Stimulated activated naive B cell treated with anti-CD40 and anti-IgM and Interleukin-4, amounts not matched to agents 10 μg/mL and 1 μg/mL and 100 μg/mL, for 72 hours (primary cell): ENCODE measurements at regions not wholly inside any gene's neighbourhood (a gene's known extent, or its start where the extent isn't known, plus 50 kb on each side); places are given as distances from the start of the nearest gene placed in this dataset.

Source experiments
- ATAC-seq, 2 donors: fragments of 150-1000 bp; cut with Tn5 transposase; replicated peaks; 2 replicates each; pipeline ENCODE4 v1.10.0; 2021; ENCODE audit warnings: moderate library complexity in 1 of 2
- DNase-seq: peaks from one replicate; pipeline ENCODE4 v3.0.0; 2021
- H3K27ac Mint-ChIP-seq: one replicate; pipeline ENCODE4 v1.8.0; 2022; ENCODE audit warnings: mild to moderate bottlenecking, mixed read lengths
- H3K27me3 Mint-ChIP-seq, 2 donors: one replicate each; pipeline ENCODE4 v1.8.0; 2022; ENCODE audit warnings: mixed read lengths in 2 of 2
- H3K36me3 Mint-ChIP-seq, 2 donors: one replicate each; pipeline ENCODE4 v1.8.0; 2022; ENCODE audit warnings: mixed read lengths in 2 of 2, mild to moderate bottlenecking in 1 of 2
- H3K4me1 Mint-ChIP-seq, 2 donors: one replicate each; pipeline ENCODE4 v1.8.0; 2022; ENCODE audit warnings: mixed read lengths in 2 of 2, mild to moderate bottlenecking in 1 of 2
- H3K4me3 Mint-ChIP-seq, 2 donors: one replicate each; pipeline ENCODE4 v1.8.0; 2022; ENCODE audit warnings: mild to moderate bottlenecking in 2 of 2, mixed read lengths in 2 of 2, moderate library complexity in 1 of 2
- H3K9me3 Mint-ChIP-seq, 2 donors: one replicate each; pipeline ENCODE4 v1.8.0; 2022; ENCODE audit warnings: mixed read lengths in 2 of 2, mild to moderate bottlenecking in 1 of 2

- H3K4me3 Mint-ChIP-seq = no peak overlapping the region
- no peaks in the 10 kb centered on the region for H3K9me3 Mint-ChIP-seq
- no peak overlapping the region for H3K27ac Mint-ChIP-seq
- DNase-seq (no peak), ATAC-seq (no peak)
- no peaks in the 10 kb centered on the region for H3K36me3 Mint-ChIP-seq
- peaks cover 38 to 50% of the 10 kb centered on the region in 2 donors for H3K4me1 Mint-ChIP-seq
- no peaks in the 10 kb centered on the region for H3K27me3 Mint-ChIP-seq
Observed at GRCh38 chr2:65551528-65551927, 119.1 kb upstream of the SPRED2 start.

GRCh38 chr2:65550246-65550645 lies 117.8 kb upstream of the SPRED2 start:
- DNase-seq (no peak), ATAC-seq (peak; percentile 33 to 38)
- no peaks in the 10 kb centered on the region for H3K27me3 Mint-ChIP-seq
- no peak overlapping the region for H3K27ac Mint-ChIP-seq
- peaks cover 35 to 44% of the 10 kb centered on the region in 2 donors for H3K4me1 Mint-ChIP-seq
- H3K4me3 Mint-ChIP-seq = no peak overlapping the region
- no peaks in the 10 kb centered on the region for H3K36me3 Mint-ChIP-seq
- no peaks in the 10 kb centered on the region for H3K9me3 Mint-ChIP-seq

GRCh38 chr2:65549631-65550030 lies 117.2 kb upstream of the SPRED2 start:
- H3K27ac Mint-ChIP-seq = no peak overlapping the region
- H3K36me3 Mint-ChIP-seq = no peaks in the 10 kb centered on the region
- ATAC-seq = no peak
- H3K4me3 Mint-ChIP-seq = no peak overlapping the region
- peaks cover 29 to 38% of the 10 kb centered on the region in 2 donors for H3K4me1 Mint-ChIP-seq
- H3K27me3 Mint-ChIP-seq = no peaks in the 10 kb centered on the region
- H3K9me3 Mint-ChIP-seq = no peaks in the 10 kb centered on the region
- no peak for DNase-seq

GRCh38 chr2:65549257-65549627 lies 116.8 kb upstream of the SPRED2 start:
- peak; percentile 35 to 49 for ATAC-seq
- peaks cover 27 to 36% of the 10 kb centered on the region in 2 donors for H3K4me1 Mint-ChIP-seq
- H3K9me3 Mint-ChIP-seq = no peaks in the 10 kb centered on the region
- DNase-seq = no peak
- H3K4me3 Mint-ChIP-seq = no peak overlapping the region
- H3K27ac Mint-ChIP-seq = no peak overlapping the region
- H3K36me3 Mint-ChIP-seq = no peaks in the 10 kb centered on the region
- no peaks in the 10 kb centered on the region for H3K27me3 Mint-ChIP-seq

- Mint-ChIP-seq H3K4me1 (peaks cover 26 to 36% of the 10 kb centered on the region in 2 donors), H3K27me3 (no peaks in the 10 kb centered on the region), H3K4me3 (no peak overlapping the region), H3K9me3 (no peaks in the 10 kb centered on the region), H3K27ac (no peak overlapping the region), H3K36me3 (no peaks in the 10 kb centered on the region)
- DNase-seq (no peak), ATAC-seq (no peak)
Observed at GRCh38 chr2:65548576-65549256, 116.3 kb upstream of the SPRED2 start.

- H3K9me3 Mint-ChIP-seq = no peaks in the 10 kb centered on the region
- H3K4me3 Mint-ChIP-seq = no peak overlapping the region
- DNase-seq (no peak), ATAC-seq (no peak)
- no peak overlapping the region for H3K27ac Mint-ChIP-seq
- H3K27me3 Mint-ChIP-seq = no peaks in the 10 kb centered on the region
- H3K4me1 Mint-ChIP-seq = peaks cover 24 to 36% of the 10 kb centered on the region in 2 donors
- no peaks in the 10 kb centered on the region for H3K36me3 Mint-ChIP-seq
Observed at GRCh38 chr2:65548064-65548463, 115.7 kb upstream of the SPRED2 start.

GRCh38 chr2:65545837-65546805 lies 113.7 kb upstream of the SPRED2 start:
- no peaks in the 10 kb centered on the region for H3K27me3 Mint-ChIP-seq
- no peak overlapping the region for H3K27ac Mint-ChIP-seq
- H3K4me3 Mint-ChIP-seq = no peak overlapping the region
- H3K4me1 Mint-ChIP-seq = peaks cover 22 to 35% of the 10 kb centered on the region in 2 donors
- DNase-seq (no peak), ATAC-seq (no peak)
- H3K36me3 Mint-ChIP-seq = no peaks in the 10 kb centered on the region
- H3K9me3 Mint-ChIP-seq = no peaks in the 10 kb centered on the region

GRCh38 chr2:65541773-65542172 lies 109.4 kb upstream of the SPRED2 start:
- ATAC-seq (no peak), DNase-seq (no peak)
- H3K27me3 Mint-ChIP-seq = peaks cover 0 to 3% of the 10 kb centered on the region in 2 donors
- H3K36me3 Mint-ChIP-seq = peaks cover 0 to 6% of the 10 kb centered on the region in 2 donors
- no peaks in the 10 kb centered on the region for H3K9me3 Mint-ChIP-seq
- no peak overlapping the region for H3K27ac Mint-ChIP-seq
- H3K4me3 Mint-ChIP-seq = no peak overlapping the region
- H3K4me1 Mint-ChIP-seq = peaks cover 15 to 28% of the 10 kb centered on the region in 2 donors

- Mint-ChIP-seq H3K27ac (no peak overlapping the region), H3K36me3 (peaks cover 0 to 6% of the 10 kb centered on the region in 2 donors), H3K4me3 (no peak overlapping the region), H3K27me3 (peaks cover 0 to 3% of the 10 kb centered on the region in 2 donors), H3K4me1 (peaks cover 22 to 38% of the 10 kb centered on the region in 2 donors), H3K9me3 (no peaks in the 10 kb centered on the region)
- ATAC-seq = no peak
- DNase-seq = no peak
Observed at GRCh38 chr2:65539633-65540032, 107.2 kb upstream of the SPRED2 start.

- ATAC-seq = no peak
- Mint-ChIP-seq H3K4me1 (peaks cover 17 to 23% of the 10 kb centered on the region in 2 donors), H3K36me3 (peaks cover 0 to 6% of the 10 kb centered on the region in 2 donors), H3K27me3 (peaks cover 0 to 9% of the 10 kb centered on the region in 2 donors), H3K4me3 (no peak overlapping the region), H3K9me3 (no peaks in the 10 kb centered on the region), H3K27ac (no peak overlapping the region)
- no peak for DNase-seq
Observed at GRCh38 chr2:65537651-65538385, 105.4 kb upstream of the SPRED2 start.

- peaks cover 2 to 9% of the 10 kb centered on the region in 2 donors for H3K27me3 Mint-ChIP-seq
- DNase-seq (peak; percentile 13), ATAC-seq (peak; percentile 93 to 97)
- peak overlapping the region; percentile 76 for H3K27ac Mint-ChIP-seq
- peaks cover 17 to 23% of the 10 kb centered on the region in 2 donors for H3K4me1 Mint-ChIP-seq
- no peaks in the 10 kb centered on the region for H3K9me3 Mint-ChIP-seq
- H3K36me3 Mint-ChIP-seq = peaks cover 0 to 6% of the 10 kb centered on the region in 2 donors
- peak overlapping the region; percentile 14 to 55 for H3K4me3 Mint-ChIP-seq
Observed at GRCh38 chr2:65536596-65536995, 104.2 kb upstream of the SPRED2 start.

- Mint-ChIP-seq H3K36me3 (peaks cover 0 to 4% of the 10 kb centered on the region in 2 donors), H3K27me3 (peaks cover 18 to 19% of the 10 kb centered on the region in 2 donors), H3K4me1 (peaks cover 14 to 18% of the 10 kb centered on the region in 2 donors), H3K27ac (no peak overlapping the region), H3K9me3 (no peaks in the 10 kb centered on the region), H3K4me3 (no peak overlapping the region)
- ATAC-seq (no peak), DNase-seq (no peak)
Observed at GRCh38 chr2:65532937-65533336, 100.5 kb upstream of the SPRED2 start.

- no peak for ATAC-seq
- Mint-ChIP-seq H3K27ac (no peak overlapping the region), H3K9me3 (no peaks in the 10 kb centered on the region), H3K4me3 (no peak overlapping the region), H3K36me3 (no peaks in the 10 kb centered on the region), H3K4me1 (peaks cover 11 to 15% of the 10 kb centered on the region in 2 donors), H3K27me3 (peaks cover 19 to 21% of the 10 kb centered on the region in 2 donors)
- no peak for DNase-seq
Observed at GRCh38 chr2:65532326-65532725, 99.9 kb upstream of the SPRED2 start.
